ENCODE measurements at regions not wholly inside any gene's neighbourhood (a gene's known extent, or its start where the extent isn't known, plus 50 kb on each side); places are given as distances from the start of the nearest gene placed in this dataset.

GRCh38 chr7:156116514-156117215 is 304.4 kb upstream of the SHH start:
- Histone ChIP-seq H3K27me3 (ENCODE audit: insufficient read depth, low read depth, severe bottlenecking) (peaks cover 89% of the 10 kb centered on the region), H3K4me3 (ENCODE audit: low read depth, low read length) (no peak overlapping the region), H3K36me3 (no peaks in the 10 kb centered on the region), H3K9me3 (ENCODE audit: severe bottlenecking) (no peaks in the 10 kb centered on the region), H3K27ac (no peak overlapping the region)
- no peak for DNase-seq
- TF ChIP-seq CTCF (IDR thresholded peaks at IDR 0.05; ENCODE audit: low read depth, low read length): no peak

- Histone ChIP-seq H3K27ac (no peak overlapping the region), H3K4me3 (ENCODE audit: low read depth, low read length) (no peak overlapping the region), H3K9me3 (ENCODE audit: severe bottlenecking) (no peaks in the 10 kb centered on the region), H3K27me3 (ENCODE audit: insufficient read depth, low read depth, severe bottlenecking) (peaks cover 89% of the 10 kb centered on the region), H3K36me3 (no peaks in the 10 kb centered on the region)
- no peak for DNase-seq
- no peak for TF ChIP-seq CTCF (IDR thresholded peaks at IDR 0.05; ENCODE audit: low read depth, low read length)
These were observed 303.3 kb upstream of the SHH start for GRCh38 chr7:156115582-156115981.

DNA sequence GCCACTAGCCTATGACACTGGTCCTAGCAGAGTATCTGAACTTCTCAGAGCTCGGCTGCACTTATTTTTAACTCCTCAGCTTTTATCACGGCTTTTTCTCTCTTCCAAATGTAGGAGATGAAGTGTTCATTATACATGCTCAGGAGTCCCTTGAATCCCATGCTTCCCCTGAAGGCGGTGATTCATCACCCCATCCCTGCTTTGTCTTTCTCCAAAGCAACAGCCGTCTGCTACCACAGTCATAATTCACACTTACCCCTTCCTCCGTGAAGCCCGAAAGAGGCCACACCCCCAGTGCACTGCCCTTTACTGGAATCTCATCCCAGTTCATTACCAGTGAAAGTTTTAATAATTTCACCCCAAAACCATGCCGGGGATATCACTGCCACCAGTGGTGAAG is 301.5 kb upstream of the SHH start:
- no peak for DNase-seq
- Histone ChIP-seq H3K9me3 (ENCODE audit: severe bottlenecking) (no peaks in the 10 kb centered on the region), H3K4me3 (ENCODE audit: low read depth, low read length) (no peak overlapping the region), H3K36me3 (no peaks in the 10 kb centered on the region), H3K27ac (no peak overlapping the region), H3K27me3 (ENCODE audit: insufficient read depth, low read depth, severe bottlenecking) (peaks cover 89% of the 10 kb centered on the region)
- no peak for TF ChIP-seq CTCF (IDR thresholded peaks at IDR 0.05; ENCODE audit: low read depth, low read length)

DNA sequence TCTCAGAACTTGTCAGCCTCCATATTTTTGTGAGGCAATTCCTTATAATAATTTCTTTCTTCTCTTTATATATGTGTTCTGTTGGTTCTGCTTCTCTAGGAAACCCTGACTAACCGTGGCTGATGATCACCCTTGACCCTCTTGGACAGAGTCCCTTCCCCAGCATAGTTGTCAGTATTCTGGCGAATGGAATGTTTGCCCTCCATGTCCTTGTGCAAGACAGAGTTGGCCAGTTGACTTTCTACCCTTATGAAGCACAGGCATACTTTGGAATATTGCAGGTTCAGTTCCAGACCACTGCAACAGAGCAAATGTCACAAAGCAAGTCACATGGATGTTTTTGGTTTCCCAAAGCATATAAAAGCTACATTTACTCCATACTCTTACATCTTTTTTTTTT is 297.7 kb upstream of the SHH start:
- no peak for TF ChIP-seq CTCF (IDR thresholded peaks at IDR 0.05; ENCODE audit: low read depth, low read length)
- peaks cover 86% of the 10 kb centered on the region for H3K27me3 ChIP-seq (ENCODE audit: insufficient read depth, low read depth, severe bottlenecking)
- no peak overlapping the region for H3K4me3 ChIP-seq (ENCODE audit: low read depth, low read length)
- no peaks in the 10 kb centered on the region for H3K9me3 ChIP-seq (ENCODE audit: severe bottlenecking)
- no peak for DNase-seq
- no peak overlapping the region for H3K27ac ChIP-seq
- H3K36me3 ChIP-seq: no peaks in the 10 kb centered on the region

GRCh38 chr7:156109076-156109475 is 296.8 kb upstream of the SHH start:
- Histone ChIP-seq H3K27me3 (ENCODE audit: insufficient read depth, low read depth, severe bottlenecking) (peaks cover 93% of the 10 kb centered on the region), H3K27ac (no peak overlapping the region), H3K36me3 (no peaks in the 10 kb centered on the region), H3K9me3 (ENCODE audit: severe bottlenecking) (no peaks in the 10 kb centered on the region), H3K4me3 (ENCODE audit: low read depth, low read length) (no peak overlapping the region)
- no peak for TF ChIP-seq CTCF (IDR thresholded peaks at IDR 0.05; ENCODE audit: low read depth, low read length)
- no peak for DNase-seq

GRCh38 chr7:156107957-156108356 is 295.7 kb upstream of the SHH start:
- Histone ChIP-seq H3K36me3 (no peaks in the 10 kb centered on the region), H3K9me3 (ENCODE audit: severe bottlenecking) (no peaks in the 10 kb centered on the region), H3K27me3 (ENCODE audit: insufficient read depth, low read depth, severe bottlenecking) (peaks cover 93% of the 10 kb centered on the region), H3K4me3 (ENCODE audit: low read depth, low read length) (no peak overlapping the region), H3K27ac (no peak overlapping the region)
- TF ChIP-seq CTCF (IDR thresholded peaks at IDR 0.05; ENCODE audit: low read depth, low read length): no peak
- no peak for DNase-seq
